GM06990 (cell line): ENCODE measurements at regions not wholly inside any gene's neighbourhood (a gene's known extent, or its start where the extent isn't known, plus 50 kb on each side); places are given as distances from the start of the nearest gene placed in this dataset.

Experiments
- DNase-seq: peaks from one replicate; pipeline ENCODE4 v3.0.0-alpha.2; 2011; ENCODE audit not compliant: insufficient read length; ENCODE audit errors: extremely low read depth
- H3K27me3 ChIP-seq: replicated peaks from 2 replicates; pipeline ENCODE4 v1.6.0; 2011; ENCODE audit warnings: low read length; ENCODE audit not compliant: control insufficient read depth, insufficient read depth
- H3K36me3 ChIP-seq: 2 replicates; pipeline ENCODE4 v1.5.1; 2011; ENCODE audit warnings: low read length; ENCODE audit not compliant: control insufficient read depth, insufficient read depth
- H3K4me3 ChIP-seq: replicated peaks from 2 replicates; pipeline ENCODE4 v1.5.1; 2011; ENCODE audit warnings: low read depth, mild to moderate bottlenecking, control low read depth, low read length
- TF ChIP-seq, protein P1 (sequence below): IDR thresholded peaks from 2 replicates; pipeline ENCODE4 v1.5.1; 2011; ENCODE audit warnings: low read length, control low read depth, mild to moderate bottlenecking, inconsistent platforms; ENCODE audit not compliant: insufficient read depth, poor library complexity, severe bottlenecking

DNA sequence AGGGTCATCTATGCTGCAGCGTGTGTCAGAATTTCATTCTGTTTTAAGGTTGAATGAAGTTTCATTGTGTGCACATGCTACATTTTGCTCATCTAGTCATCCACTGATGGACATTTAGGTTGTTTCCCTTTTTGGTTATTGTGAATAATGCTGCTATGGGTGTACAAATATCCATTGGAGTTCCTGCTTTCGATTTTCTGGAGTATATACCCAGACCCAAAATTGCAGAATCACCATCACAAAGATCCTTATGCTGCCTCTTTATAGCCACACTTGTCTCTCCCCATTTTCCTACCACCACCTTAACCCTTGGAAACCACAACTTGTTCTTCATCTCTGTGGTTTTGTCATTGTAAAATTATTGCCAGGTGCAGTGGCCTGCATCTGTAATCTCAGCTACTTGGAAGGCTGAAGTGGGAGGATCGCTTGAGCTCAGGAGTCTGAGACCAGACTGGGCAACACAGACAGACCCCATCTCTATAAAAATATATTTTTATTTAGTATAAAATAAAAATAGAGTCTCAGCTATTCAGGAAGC lies 166.2 kb downstream of the HSD17B3 start:
- Histone ChIP-seq H3K4me3 (no peak overlapping the region), H3K27me3 (no peaks in the 10 kb centered on the region; the same call in none of the 2 replicates), H3K36me3 (no peaks in the 10 kb centered on the region)
- TF ChIP-seq, protein P1, sequence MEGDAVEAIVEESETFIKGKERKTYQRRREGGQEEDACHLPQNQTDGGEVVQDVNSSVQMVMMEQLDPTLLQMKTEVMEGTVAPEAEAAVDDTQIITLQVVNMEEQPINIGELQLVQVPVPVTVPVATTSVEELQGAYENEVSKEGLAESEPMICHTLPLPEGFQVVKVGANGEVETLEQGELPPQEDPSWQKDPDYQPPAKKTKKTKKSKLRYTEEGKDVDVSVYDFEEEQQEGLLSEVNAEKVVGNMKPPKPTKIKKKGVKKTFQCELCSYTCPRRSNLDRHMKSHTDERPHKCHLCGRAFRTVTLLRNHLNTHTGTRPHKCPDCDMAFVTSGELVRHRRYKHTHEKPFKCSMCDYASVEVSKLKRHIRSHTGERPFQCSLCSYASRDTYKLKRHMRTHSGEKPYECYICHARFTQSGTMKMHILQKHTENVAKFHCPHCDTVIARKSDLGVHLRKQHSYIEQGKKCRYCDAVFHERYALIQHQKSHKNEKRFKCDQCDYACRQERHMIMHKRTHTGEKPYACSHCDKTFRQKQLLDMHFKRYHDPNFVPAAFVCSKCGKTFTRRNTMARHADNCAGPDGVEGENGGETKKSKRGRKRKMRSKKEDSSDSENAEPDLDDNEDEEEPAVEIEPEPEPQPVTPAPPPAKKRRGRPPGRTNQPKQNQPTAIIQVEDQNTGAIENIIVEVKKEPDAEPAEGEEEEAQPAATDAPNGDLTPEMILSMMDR: no peak
- DNase-seq: no peak

DNA sequence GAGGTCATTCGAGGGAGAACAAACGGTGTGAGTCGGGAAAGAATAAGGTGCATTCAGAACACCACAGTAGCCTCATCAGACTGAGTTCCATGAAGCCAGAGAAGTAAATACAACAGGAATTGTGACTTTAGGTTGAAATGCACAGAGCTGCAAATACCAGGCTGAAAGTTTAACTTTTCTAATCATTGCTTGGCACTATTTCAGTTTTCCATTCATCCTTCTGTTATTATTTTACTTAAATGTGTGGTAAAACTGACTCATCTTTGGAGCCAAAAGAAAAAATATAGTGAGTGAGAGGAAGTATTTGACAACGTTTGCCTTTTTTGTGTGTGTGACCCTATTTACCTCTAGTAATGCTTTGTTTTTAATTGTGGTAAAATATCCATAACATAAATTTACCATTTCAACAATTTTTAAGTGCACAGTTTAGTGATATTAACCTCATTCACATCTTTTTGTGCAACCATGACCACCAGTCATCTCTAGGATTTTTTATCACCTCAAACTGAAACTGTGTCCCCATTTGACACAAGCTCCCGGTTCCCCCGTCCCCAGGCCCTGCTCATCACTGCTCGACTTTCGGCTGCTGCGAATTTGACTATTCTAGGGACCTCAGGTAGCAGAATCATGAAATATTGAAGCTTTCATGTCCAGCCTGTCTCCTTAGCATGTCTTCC lies 166.8 kb downstream of the HSD17B3 start:
- H3K36me3 ChIP-seq: no peaks in the 10 kb centered on the region
- H3K4me3 ChIP-seq: no peak overlapping the region; the same call in 1 of the 2 replicates
- DNase-seq: no peak
- TF ChIP-seq, protein P1: no peak
- H3K27me3 ChIP-seq: no peaks in the 10 kb centered on the region; the same call in none of the 2 replicates

DNA sequence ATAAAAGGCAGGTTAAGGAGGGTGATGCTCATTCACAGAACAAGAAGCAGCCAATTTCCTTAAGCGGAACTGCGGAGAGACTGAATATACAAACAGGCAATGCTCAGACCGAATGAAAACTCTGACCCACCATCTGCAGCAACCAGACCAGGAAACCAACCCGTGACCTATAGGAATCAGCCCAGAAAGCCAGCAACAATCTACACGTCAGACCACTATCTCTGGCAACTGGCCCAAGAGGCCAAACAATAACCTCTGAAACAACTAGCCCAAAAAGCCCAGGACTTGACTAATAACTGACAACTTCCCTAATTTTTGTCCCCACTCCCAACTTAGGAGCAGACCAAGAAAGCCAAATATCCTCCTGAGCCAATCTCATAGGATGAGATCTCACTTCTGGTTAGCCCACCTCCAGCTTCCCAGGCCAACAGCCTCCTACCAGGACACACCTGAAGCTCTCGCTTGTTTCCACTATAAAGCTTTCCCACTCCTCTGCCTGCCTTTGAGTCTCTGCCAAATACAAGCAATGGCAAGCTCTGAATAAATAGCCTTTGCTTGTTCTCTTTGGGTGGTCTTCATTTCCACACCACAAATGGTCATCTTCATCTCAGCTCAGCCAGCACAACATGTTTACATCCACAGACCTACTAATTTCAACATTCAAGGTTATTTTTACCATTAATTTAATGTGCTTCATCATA lies 168.5 kb downstream of the HSD17B3 start:
- DNase-seq: no peak
- TF ChIP-seq, protein P1: no peak
- no peak overlapping the region for H3K4me3 ChIP-seq
- no peaks in the 10 kb centered on the region for H3K36me3 ChIP-seq
- H3K27me3 ChIP-seq: no peaks in the 10 kb centered on the region; the same call in none of the 2 replicates

DNA sequence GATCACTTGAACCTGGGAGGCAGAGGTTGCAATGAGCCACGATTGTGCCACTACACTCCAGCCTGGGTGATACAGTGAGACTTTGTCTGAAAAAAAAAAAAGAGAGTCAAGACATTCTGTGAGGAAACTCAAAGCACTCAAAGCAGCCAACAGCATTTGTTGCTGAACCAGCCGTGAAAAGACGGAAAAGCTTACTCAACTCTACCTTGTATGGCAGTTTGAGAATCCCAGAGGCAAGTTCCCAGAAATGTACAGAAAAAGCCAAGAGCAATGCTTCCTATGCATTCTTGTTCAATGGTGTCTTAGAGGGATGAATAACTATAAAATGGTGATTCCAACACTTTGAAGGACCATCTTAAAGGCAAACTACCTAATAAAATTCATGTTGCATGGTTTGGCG lies 170.2 kb downstream of the HSD17B3 start:
- no peaks in the 10 kb centered on the region for H3K36me3 ChIP-seq
- no peaks in the 10 kb centered on the region; the same call in none of the 2 replicates for H3K27me3 ChIP-seq
- DNase-seq: no peak
- no peak overlapping the region for H3K4me3 ChIP-seq
- TF ChIP-seq, protein P1: no peak

DNA sequence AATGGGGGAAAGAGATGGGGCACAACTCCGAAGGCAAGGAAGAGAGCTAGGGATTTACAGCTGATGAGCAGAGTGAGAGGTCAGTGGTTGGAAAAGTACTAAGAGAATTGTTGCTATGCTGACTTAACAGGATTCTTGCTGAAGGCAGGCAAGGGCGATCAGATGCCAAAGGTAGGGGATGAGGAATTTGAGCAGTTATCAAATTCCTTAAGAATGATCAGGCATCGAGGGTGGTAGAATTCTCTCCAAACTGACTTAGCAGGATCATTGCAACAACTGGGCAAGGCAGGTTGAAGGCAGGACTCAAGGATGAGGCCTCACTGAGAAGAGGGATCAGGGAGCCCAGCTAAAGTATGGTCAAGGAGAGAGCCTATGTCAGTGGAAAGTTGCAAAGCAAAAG lies 171.0 kb downstream of the HSD17B3 start:
- TF ChIP-seq, protein P1: no peak
- DNase-seq: no peak
- H3K4me3 ChIP-seq: no peak overlapping the region
- no peaks in the 10 kb centered on the region; the same call in none of the 2 replicates for H3K27me3 ChIP-seq
- H3K36me3 ChIP-seq: no peaks in the 10 kb centered on the region
